H1 (cell line): ENCODE measurements at regions not wholly inside any gene's neighbourhood (a gene's known extent, or its start where the extent isn't known, plus 50 kb on each side); places are given as distances from the start of the nearest gene placed in this dataset.
A peak's percentile ranks its signal among the peaks of the same experiment; 100 is the strongest.

Source experiments
- ASH2L ChIP-seq: fragments of 200-600, 300-600 bp; sonication (generic); IDR thresholded peaks from one replicate; pipeline ENCODE4 v1.7.1; 2017; ENCODE audit warnings: low read length
- CTBP2 ChIP-seq: IDR thresholded peaks from 2 replicates; pipeline ENCODE4 v1.7.0; 2011; ENCODE audit warnings: borderline replicate concordance, mild to moderate bottlenecking, moderate library complexity, mixed read lengths, low read length; ENCODE audit not compliant: insufficient read depth, insufficient read length
- GTF2F1 ChIP-seq: IDR thresholded peaks from 2 replicates; pipeline ENCODE4 v1.6.1; 2012; ENCODE audit warnings: low read depth, low read length, improper control_type of control experiment, borderline replicate concordance
- HDAC2 ChIP-seq, 2 experiments: fragments of 300-600 bp in 1 of 2; sonication (generic) in 1 of 2; IDR thresholded peaks; 2 replicates each; pipeline ENCODE4 v1.6.1; 2011 to 2012; ENCODE audit warnings: low read depth in 2 of 2, low read length in 2 of 2, mild to moderate bottlenecking in 2 of 2, moderate library complexity in 2 of 2, borderline replicate concordance in 1 of 2, inconsistent platforms in 1 of 2
- RAD21 ChIP-seq, 2 experiments: IDR thresholded peaks in 1 of 2; conservative IDR thresholded peaks in 1 of 2; 2 replicates each; pipeline ENCODE4 v1.6.1; 2011; ENCODE audit warnings: low read depth in 2 of 2, low read length in 2 of 2, improper control_type of control experiment in 1 of 2, inconsistent platforms in 1 of 2, mild to moderate bottlenecking in 1 of 2, moderate library complexity in 1 of 2
- RBBP5 ChIP-seq: IDR thresholded peaks from 2 replicates; pipeline ENCODE4 v1.7.1; 2012; ENCODE audit warnings: low read depth, mild to moderate bottlenecking, inconsistent platforms, low read length, moderate library complexity, borderline replicate concordance
- TF ChIP-seq, protein P1 (sequence below), 3 experiments: IDR thresholded peaks; 1 replicate in 2 of 3; 2 replicates in 1 of 3; pipeline versions ENCODE4 v1.5.1 to v1.6.1; 2011; ENCODE audit warnings: low read length in 3 of 3, mild to moderate bottlenecking in 3 of 3, inconsistent platforms in 2 of 3, low read depth in 1 of 3, moderate library complexity in 1 of 3; ENCODE audit not compliant: insufficient read depth in 1 of 3; ENCODE audit errors: control extremely low read depth in 1 of 3
- TF ChIP-seq, protein P2 (sequence below): IDR thresholded peaks from 2 replicates; pipeline ENCODE4 v1.6.1; 2012; ENCODE audit warnings: low read length, inconsistent platforms

DNA sequence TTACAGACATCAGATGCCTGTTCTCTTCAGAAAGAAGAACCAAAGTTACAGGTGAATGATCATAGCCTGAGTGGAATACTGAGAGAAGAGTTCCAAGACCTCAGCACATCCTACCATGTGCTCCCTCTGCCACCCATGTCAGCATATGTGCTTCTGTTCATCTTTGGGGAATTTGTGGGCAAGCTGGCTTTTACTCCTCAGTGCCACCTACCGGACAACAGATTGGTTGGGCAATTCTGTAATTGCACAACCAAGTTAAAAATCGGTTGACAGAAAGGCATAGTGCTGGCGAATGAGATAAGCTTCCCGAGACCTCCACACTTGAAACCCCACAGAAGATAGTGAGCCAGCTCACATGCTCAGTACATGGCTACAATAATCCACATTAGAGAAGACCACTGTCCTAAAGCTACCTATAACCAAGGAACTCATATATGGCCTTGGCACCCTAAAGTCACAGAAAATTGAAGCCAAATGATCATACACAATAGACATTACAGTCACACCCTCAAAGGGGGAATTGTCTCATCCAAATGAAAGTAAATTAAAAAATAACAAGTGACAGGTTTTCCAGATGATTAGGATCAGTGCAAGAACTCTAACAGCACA lies 1238.0 kb upstream of the NUDT12 start (continued):
- no peak for TF ChIP-seq HDAC2 (IDR thresholded peaks at IDR 0.05; ENCODE audit: borderline replicate concordance in 1 of 2, low read depth in 2 of 2, low read length in 2 of 2)
- TF ChIP-seq, protein P1, sequence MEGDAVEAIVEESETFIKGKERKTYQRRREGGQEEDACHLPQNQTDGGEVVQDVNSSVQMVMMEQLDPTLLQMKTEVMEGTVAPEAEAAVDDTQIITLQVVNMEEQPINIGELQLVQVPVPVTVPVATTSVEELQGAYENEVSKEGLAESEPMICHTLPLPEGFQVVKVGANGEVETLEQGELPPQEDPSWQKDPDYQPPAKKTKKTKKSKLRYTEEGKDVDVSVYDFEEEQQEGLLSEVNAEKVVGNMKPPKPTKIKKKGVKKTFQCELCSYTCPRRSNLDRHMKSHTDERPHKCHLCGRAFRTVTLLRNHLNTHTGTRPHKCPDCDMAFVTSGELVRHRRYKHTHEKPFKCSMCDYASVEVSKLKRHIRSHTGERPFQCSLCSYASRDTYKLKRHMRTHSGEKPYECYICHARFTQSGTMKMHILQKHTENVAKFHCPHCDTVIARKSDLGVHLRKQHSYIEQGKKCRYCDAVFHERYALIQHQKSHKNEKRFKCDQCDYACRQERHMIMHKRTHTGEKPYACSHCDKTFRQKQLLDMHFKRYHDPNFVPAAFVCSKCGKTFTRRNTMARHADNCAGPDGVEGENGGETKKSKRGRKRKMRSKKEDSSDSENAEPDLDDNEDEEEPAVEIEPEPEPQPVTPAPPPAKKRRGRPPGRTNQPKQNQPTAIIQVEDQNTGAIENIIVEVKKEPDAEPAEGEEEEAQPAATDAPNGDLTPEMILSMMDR (IDR thresholded peaks at IDR 0.05; ENCODE audit: control extremely low read depth in 1 of 3, insufficient read depth in 1 of 3, low read depth in 1 of 3, low read length in 3 of 3) = peak; percentile 22 to 69 (median 60)
- TF ChIP-seq, protein P2, sequence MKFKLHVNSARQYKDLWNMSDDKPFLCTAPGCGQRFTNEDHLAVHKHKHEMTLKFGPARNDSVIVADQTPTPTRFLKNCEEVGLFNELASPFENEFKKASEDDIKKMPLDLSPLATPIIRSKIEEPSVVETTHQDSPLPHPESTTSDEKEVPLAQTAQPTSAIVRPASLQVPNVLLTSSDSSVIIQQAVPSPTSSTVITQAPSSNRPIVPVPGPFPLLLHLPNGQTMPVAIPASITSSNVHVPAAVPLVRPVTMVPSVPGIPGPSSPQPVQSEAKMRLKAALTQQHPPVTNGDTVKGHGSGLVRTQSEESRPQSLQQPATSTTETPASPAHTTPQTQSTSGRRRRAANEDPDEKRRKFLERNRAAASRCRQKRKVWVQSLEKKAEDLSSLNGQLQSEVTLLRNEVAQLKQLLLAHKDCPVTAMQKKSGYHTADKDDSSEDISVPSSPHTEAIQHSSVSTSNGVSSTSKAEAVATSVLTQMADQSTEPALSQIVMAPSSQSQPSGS = no peak
- peak; percentile 57 to 73 for TF ChIP-seq RAD21 (IDR thresholded peaks at IDR 0.05 in 1 of 2, conservative IDR thresholded peaks at IDR 0.05 in 1 of 2; ENCODE audit: low read depth in 2 of 2, low read length in 2 of 2)
- TF ChIP-seq CTBP2 = no peak
- TF ChIP-seq GTF2F1 = no peak
- no peak for TF ChIP-seq RBBP5
- no peak for TF ChIP-seq ASH2L
